B cell (primary cell): ENCODE measurements at regions not wholly inside any gene's neighbourhood (a gene's known extent, or its start where the extent isn't known, plus 50 kb on each side); places are given as distances from the start of the nearest gene placed in this dataset.

Experiments
- ATAC-seq: fragments of 200-7000 bp; cut with Tn5 transposase; one replicate; pipeline ENCODE4 v1.10.0; 2021; ENCODE audit warnings: low read depth, mild to moderate bottlenecking, moderate number of reproducible peaks, moderate library complexity
- CTCF ChIA-PET: fragments of 350-600 bp; sonication (Branson Sonifier 250); formaldehyde crosslinking; loops from one replicate; lab custom pipeline; 2021; ENCODE audit warnings: antibody characterized with exemption, inconsistent platforms; lab: Charles Lee
- POLR2A ChIA-PET: fragments of 350-600 bp; sonication (Branson Sonifier 250); formaldehyde crosslinking; loops from one replicate; lab custom pipeline; 2021; ENCODE audit warnings: antibody characterized with exemption; lab: Charles Lee
- DNase-seq: peaks from one replicate; pipeline ENCODE4 v3.0.0; 2013
- H2AFZ ChIP-seq: 2 replicates; pipeline ENCODE4 v1.6.1; 2012; ENCODE audit warnings: mild to moderate bottlenecking, low read depth, low read length; ENCODE audit not compliant: insufficient read depth, poor library complexity, severe bottlenecking
- H3K27ac ChIP-seq, 2 donors: 1 replicate in 1 of 2; 2 replicates in 1 of 2; pipeline ENCODE4 v1.5.1; 2012 to 2013; ENCODE audit warnings: low read length in 2 of 2, mild to moderate bottlenecking in 2 of 2, moderate library complexity in 1 of 2
- H3K27me3 ChIP-seq, 4 experiments: fragments of 200-600 bp in 1 of 4; sonication (generic) in 1 of 4; replicated peaks in 1 of 4; 1 replicate in 2 of 4; 2 replicates in 2 of 4; pipeline versions ENCODE4 v1.6.1 to v1.7.0; 2013 to 2016; ENCODE audit warnings: low read length in 3 of 4, mild to moderate bottlenecking in 2 of 4, mixed read lengths in 1 of 4, moderate library complexity in 1 of 4; ENCODE audit not compliant: insufficient read depth in 4 of 4, control insufficient read depth in 3 of 4; ENCODE audit errors: control extremely low read depth in 1 of 4
- H3K36me3 ChIP-seq, 2 experiments: replicated peaks in 1 of 2; 1 replicate in 1 of 2; 2 replicates in 1 of 2; pipeline versions ENCODE4 v1.6.1 to v1.7.1; 2013; ENCODE audit warnings: low read length in 1 of 2; ENCODE audit not compliant: insufficient read depth in 2 of 2, control insufficient read depth in 1 of 2; ENCODE audit errors: control extremely low read depth in 1 of 2, extremely low read depth in 1 of 2
- H3K4me1 ChIP-seq, 2 donors: fragments of 200-600 bp in 1 of 2; sonication (generic) in 1 of 2; 1 replicate in 1 of 2; 2 replicates in 1 of 2; pipeline versions ENCODE4 v1.5.1 to v1.6.1; 2013 to 2017; ENCODE audit warnings: low read length in 2 of 2; ENCODE audit not compliant: control insufficient read depth in 2 of 2, insufficient read depth in 2 of 2
- H3K4me2 ChIP-seq: replicated peaks from 2 replicates; pipeline ENCODE3; 2012; ENCODE audit warnings: mild to moderate bottlenecking, low read depth, low read length; ENCODE audit not compliant: poor library complexity, severe bottlenecking
- H3K4me3 ChIP-seq, 5 experiments: fragments of 200-600 bp in 1 of 5; sonication (generic) in 1 of 5; 1 replicate in 3 of 5; 2 replicates in 2 of 5; pipeline versions ENCODE4 v1.5.1 to v1.7.0; 2011 to 2016; ENCODE audit warnings: low read length in 4 of 5, mild to moderate bottlenecking in 4 of 5, low read depth in 2 of 5, control low read depth in 1 of 5, moderate library complexity in 1 of 5; ENCODE audit not compliant: insufficient read depth in 1 of 5; ENCODE audit errors: control extremely low read depth in 1 of 5, extremely low read depth in 1 of 5
- H3K79me2 ChIP-seq: fragments of 200-600 bp; sonication (generic); one replicate; pipeline ENCODE4 v1.6.0; 2016; ENCODE audit warnings: low read length; ENCODE audit not compliant: control insufficient read depth, insufficient read depth
- H3K9ac ChIP-seq: fragments of 200-600 bp; sonication (generic); 2 replicates; pipeline ENCODE4 v1.6.1; 2017; ENCODE audit warnings: mild to moderate bottlenecking, low read length, moderate library complexity
- H3K9me3 ChIP-seq, 3 donors: one replicate each; pipeline versions ENCODE4 v1.6.1 to v1.7.1; 2013; ENCODE audit warnings: low read length in 2 of 3; ENCODE audit not compliant: control insufficient read depth in 2 of 3, insufficient read depth in 1 of 3; ENCODE audit errors: control extremely low read depth in 1 of 3
- H4K20me1 ChIP-seq: 2 replicates; pipeline ENCODE4 v1.6.0; 2012; ENCODE audit warnings: mild to moderate bottlenecking, low read length; ENCODE audit not compliant: insufficient read depth, control insufficient read depth, poor library complexity, severe bottlenecking
- H3K27ac Mint-ChIP-seq: one replicate; pipeline ENCODE4 v1.8.0; 2021; ENCODE audit warnings: mixed read lengths
- H3K27me3 Mint-ChIP-seq: one replicate; pipeline ENCODE4 v1.8.0; 2021; ENCODE audit warnings: mixed read lengths
- H3K4me1 Mint-ChIP-seq: one replicate; pipeline ENCODE4 v1.8.0; 2021; ENCODE audit warnings: mixed read lengths
- H3K4me3 Mint-ChIP-seq: one replicate; pipeline ENCODE4 v1.8.0; 2021; ENCODE audit warnings: mixed read lengths
- H3K9me3 Mint-ChIP-seq: one replicate; pipeline ENCODE4 v1.8.0; 2022; ENCODE audit warnings: mixed read lengths; ENCODE audit not compliant: insufficient read depth
- EZH2 ChIP-seq: IDR thresholded peaks from 2 replicates; pipeline ENCODE4 v1.6.1; 2012; ENCODE audit warnings: borderline replicate concordance, low read depth, mild to moderate bottlenecking, moderate library complexity, low read length; ENCODE audit not compliant: insufficient read depth, poor library complexity, severe bottlenecking
- WGBS: methylation state at CpG from one replicate; pipeline ENCODE4 v1.1.5; 2013; ENCODE audit warnings: missing lambda C conversion rate; ENCODE audit not compliant: insufficient coverage; 5-methylcytosine and 5-hydroxymethylcytosine counted together
- intact Hi-C: fragments of 100-400 bp; cut with micrococcal nuclease; formaldehyde crosslinking; loops from one replicate; pipeline ENCODE4 v1.10.0; 2022
- TF ChIP-seq, protein P1 (sequence below): fragments of 200-600 bp; IDR thresholded peaks from one replicate; pipeline ENCODE4 v1.8.0; 2022; ENCODE audit warnings: antibody characterized with exemption, mild to moderate bottlenecking

DNA sequence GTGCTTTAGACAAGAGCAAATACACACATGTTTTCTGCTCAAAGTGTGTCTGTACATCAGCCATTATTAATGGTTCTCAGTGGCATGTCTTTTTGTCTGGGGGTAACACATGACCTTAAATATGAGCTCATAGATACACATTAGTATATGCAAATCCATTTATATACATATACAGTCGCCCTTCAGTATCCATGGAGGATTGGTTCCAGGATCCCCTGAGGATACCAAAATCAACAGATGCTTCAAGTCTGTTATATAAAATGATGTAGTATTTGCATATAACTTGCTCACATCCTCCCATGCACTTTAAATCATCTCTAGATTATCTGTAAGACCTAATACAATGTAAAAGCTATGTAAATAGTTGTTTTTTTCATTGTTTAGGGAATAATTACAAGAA is 298.1 kb downstream of the OLFM4 start:
- Histone ChIP-seq H4K20me1 (no peaks in the 10 kb centered on the region), H3K27me3 (no peaks in the 10 kb centered on the region), H3K9me3 (no peaks in the 10 kb centered on the region), H3K9ac (no peak overlapping the region), H3K4me2 (no peak overlapping the region), H3K27ac (no peak overlapping the region), H3K36me3 (no peaks in the 10 kb centered on the region), H3K4me3 (no peak overlapping the region), H3K4me1 (no peaks in the 10 kb centered on the region), H2AFZ (no peak overlapping the region), H3K79me2 (no peaks in the 10 kb centered on the region)
- H3K4me3 Mint-ChIP-seq = no peak overlapping the region
- ChIA-PET CTCF (no interaction called here), POLR2A (no interaction called here)
- H3K27me3 Mint-ChIP-seq = no peaks in the 10 kb centered on the region
- intact Hi-C loops = no loop called here
- no CpG with 5 or more reads among the region's 1 CpG for WGBS
- no peak overlapping the region for H3K27ac Mint-ChIP-seq
- DNase-seq (no peak), ATAC-seq (no peak)
- H3K4me1 Mint-ChIP-seq = no peaks in the 10 kb centered on the region
- TF ChIP-seq, protein P1, sequence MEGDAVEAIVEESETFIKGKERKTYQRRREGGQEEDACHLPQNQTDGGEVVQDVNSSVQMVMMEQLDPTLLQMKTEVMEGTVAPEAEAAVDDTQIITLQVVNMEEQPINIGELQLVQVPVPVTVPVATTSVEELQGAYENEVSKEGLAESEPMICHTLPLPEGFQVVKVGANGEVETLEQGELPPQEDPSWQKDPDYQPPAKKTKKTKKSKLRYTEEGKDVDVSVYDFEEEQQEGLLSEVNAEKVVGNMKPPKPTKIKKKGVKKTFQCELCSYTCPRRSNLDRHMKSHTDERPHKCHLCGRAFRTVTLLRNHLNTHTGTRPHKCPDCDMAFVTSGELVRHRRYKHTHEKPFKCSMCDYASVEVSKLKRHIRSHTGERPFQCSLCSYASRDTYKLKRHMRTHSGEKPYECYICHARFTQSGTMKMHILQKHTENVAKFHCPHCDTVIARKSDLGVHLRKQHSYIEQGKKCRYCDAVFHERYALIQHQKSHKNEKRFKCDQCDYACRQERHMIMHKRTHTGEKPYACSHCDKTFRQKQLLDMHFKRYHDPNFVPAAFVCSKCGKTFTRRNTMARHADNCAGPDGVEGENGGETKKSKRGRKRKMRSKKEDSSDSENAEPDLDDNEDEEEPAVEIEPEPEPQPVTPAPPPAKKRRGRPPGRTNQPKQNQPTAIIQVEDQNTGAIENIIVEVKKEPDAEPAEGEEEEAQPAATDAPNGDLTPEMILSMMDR = no peak
- no peak for TF ChIP-seq EZH2
- H3K9me3 Mint-ChIP-seq = peaks cover 4% of the 10 kb centered on the region

DNA sequence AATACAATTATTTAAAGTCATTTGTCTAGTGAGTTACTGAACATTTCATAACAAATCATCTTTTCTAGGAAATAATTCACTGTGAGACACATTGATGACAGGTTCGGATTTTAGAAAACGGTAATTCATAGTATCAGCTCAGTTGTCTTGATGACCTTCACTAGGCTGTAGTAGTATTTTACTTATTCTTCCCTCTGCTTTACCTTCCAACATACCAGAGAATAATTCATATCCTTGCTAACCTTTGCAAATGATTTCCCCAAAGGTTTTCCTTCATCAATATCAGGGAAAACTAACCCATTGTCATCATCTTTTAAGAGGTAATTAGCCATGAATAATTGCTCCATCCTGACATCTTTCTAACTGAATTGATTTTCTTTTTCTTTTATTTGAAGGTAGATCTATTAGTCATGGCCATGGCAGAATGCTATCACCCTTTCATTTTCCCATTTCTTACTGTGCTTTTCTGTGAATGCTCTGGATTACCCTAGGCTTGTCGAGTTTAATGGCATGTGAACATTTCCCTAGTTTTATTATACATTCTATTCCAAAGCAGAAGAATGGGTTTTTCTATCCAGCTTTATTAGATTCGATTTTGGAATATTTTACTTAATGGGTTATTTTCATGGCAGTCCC is 299.2 kb downstream of the OLFM4 start:
- TF ChIP-seq, protein P1 = no peak
- no peak for TF ChIP-seq EZH2
- Histone ChIP-seq H2AFZ (no peak overlapping the region), H3K4me1 (no peaks in the 10 kb centered on the region), H3K36me3 (no peaks in the 10 kb centered on the region), H3K27me3 (no peaks in the 10 kb centered on the region), H3K9me3 (no peaks in the 10 kb centered on the region), H3K27ac (no peak overlapping the region), H3K79me2 (no peaks in the 10 kb centered on the region), H3K4me2 (no peak overlapping the region), H3K4me3 (no peak overlapping the region), H4K20me1 (no peaks in the 10 kb centered on the region), H3K9ac (no peak overlapping the region)
- no peak overlapping the region for H3K27ac Mint-ChIP-seq
- ChIA-PET POLR2A (no interaction called here), CTCF (no interaction called here)
- intact Hi-C loops = no loop called here
- no peaks in the 10 kb centered on the region for H3K4me1 Mint-ChIP-seq
- peaks cover 4% of the 10 kb centered on the region for H3K9me3 Mint-ChIP-seq
- no peak overlapping the region for H3K4me3 Mint-ChIP-seq
- WGBS = no CpG with 5 or more reads among the region's 4 CpGs
- ATAC-seq (no peak), DNase-seq (no peak)
- no peaks in the 10 kb centered on the region for H3K27me3 Mint-ChIP-seq
